Immature natural killer cell (primary cell): ENCODE measurements at regions not wholly inside any gene's neighbourhood (a gene's known extent, or its start where the extent isn't known, plus 50 kb on each side); places are given as distances from the start of the nearest gene placed in this dataset.
"Not testable (repeated sequence)": the region's sequence is repeated elsewhere in the genome, so short reads cannot be mapped to it uniquely, and the experiment has no call there.

Experiments used
- DNase-seq, 3 donors: peaks; one replicate each; pipeline ENCODE4 v3.0.0; 2022; ENCODE audit warnings: mixed read lengths in 1 of 3
- H3K27ac Mint-ChIP-seq, 6 donors: one replicate each; pipeline ENCODE4 v1.8.0; 2020; ENCODE audit warnings: mixed read lengths in 6 of 6, mild to moderate bottlenecking in 5 of 6, inconsistent platforms in 4 of 6, moderate library complexity in 3 of 6
- H3K27me3 Mint-ChIP-seq, 3 donors: one replicate each; pipeline ENCODE4 v1.8.0; 2020 to 2021; ENCODE audit warnings: low read depth in 3 of 3, mild to moderate bottlenecking in 3 of 3, mixed read lengths in 3 of 3, moderate library complexity in 3 of 3, inconsistent platforms in 1 of 3
- H3K36me3 Mint-ChIP-seq, 3 donors: one replicate each; pipeline ENCODE4 v1.8.0; 2020; ENCODE audit warnings: mixed read lengths in 3 of 3, inconsistent platforms in 2 of 3, mild to moderate bottlenecking in 2 of 3
- H3K4me1 Mint-ChIP-seq, 2 donors: one replicate each; pipeline ENCODE4 v1.8.0; 2020; ENCODE audit warnings: inconsistent platforms in 2 of 2, mild to moderate bottlenecking in 2 of 2, mixed read lengths in 2 of 2, moderate library complexity in 1 of 2
- H3K4me3 Mint-ChIP-seq, 5 donors: one replicate each; pipeline ENCODE4 v1.8.0; 2020; ENCODE audit warnings: mild to moderate bottlenecking in 5 of 5, mixed read lengths in 5 of 5, inconsistent platforms in 3 of 5, moderate library complexity in 3 of 5
- H3K9me3 Mint-ChIP-seq, 6 donors: one replicate each; pipeline ENCODE4 v1.8.0; 2020; ENCODE audit warnings: mild to moderate bottlenecking in 6 of 6, mixed read lengths in 6 of 6, inconsistent platforms in 4 of 6, moderate library complexity in 3 of 6

DNA sequence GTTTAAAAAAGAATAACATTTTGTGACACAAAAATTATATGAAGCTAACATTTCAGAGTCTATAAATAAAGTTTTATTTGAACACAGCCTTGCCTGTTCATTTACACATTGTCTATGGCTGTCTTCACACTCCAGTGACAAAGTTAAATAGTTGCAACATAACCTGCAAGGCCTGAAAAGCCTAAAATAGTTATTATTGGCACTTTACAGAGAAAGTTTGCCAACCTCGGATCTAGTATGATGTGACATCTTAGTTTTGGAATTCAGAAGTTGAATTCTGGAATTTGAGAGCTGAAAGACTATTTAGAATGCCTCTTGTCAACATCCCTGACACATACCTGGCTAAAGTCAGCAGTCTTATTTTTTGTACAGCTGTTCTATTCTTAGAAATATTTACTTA, 68.3 kb downstream of the DYRK2 start:
- H3K4me1 Mint-ChIP-seq = no peaks in the 10 kb centered on the region

DNA sequence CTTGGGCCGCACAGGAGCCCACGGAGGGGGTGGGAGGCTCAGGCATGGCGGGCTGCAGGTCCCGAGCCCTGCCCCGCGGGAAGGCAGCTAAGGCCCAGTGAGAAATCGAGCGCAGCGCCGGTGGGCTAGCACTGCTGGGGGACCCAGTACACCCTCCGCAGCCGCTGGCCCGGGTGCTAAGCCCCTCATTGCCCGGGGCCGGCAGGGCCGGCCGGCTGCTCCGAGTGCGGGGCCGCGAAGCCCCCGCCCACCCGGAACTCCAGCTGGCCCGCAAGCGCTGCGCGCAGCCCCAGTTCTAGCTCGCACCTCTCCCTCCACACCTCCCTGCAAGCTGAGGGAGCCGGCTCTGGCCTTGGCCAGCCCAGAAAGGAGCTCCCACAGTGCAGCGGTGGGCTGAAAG, 70.8 kb downstream of the DYRK2 start:
- H3K27ac Mint-ChIP-seq, H3K4me3 Mint-ChIP-seq, H3K36me3 Mint-ChIP-seq, H3K4me1 Mint-ChIP-seq, DNase-seq, H3K27me3 Mint-ChIP-seq, H3K9me3 Mint-ChIP-seq: not testable (repeated sequence)

More for the DNA sequence above, 68.3 kb downstream of the DYRK2 start:
- Mint-ChIP-seq H3K27me3 (peaks cover 0 to 3% (median 3%) of the 10 kb centered on the region in 3 donors), H3K36me3 (peaks cover 0 to 5% (median 4%) of the 10 kb centered on the region in 3 donors), H3K27ac (no peak overlapping the region), H3K4me3 (no peak overlapping the region), H3K9me3 (peaks cover 0 to 2% (median 0%) of the 10 kb centered on the region in 6 donors)
- no peak for DNase-seq

DNA sequence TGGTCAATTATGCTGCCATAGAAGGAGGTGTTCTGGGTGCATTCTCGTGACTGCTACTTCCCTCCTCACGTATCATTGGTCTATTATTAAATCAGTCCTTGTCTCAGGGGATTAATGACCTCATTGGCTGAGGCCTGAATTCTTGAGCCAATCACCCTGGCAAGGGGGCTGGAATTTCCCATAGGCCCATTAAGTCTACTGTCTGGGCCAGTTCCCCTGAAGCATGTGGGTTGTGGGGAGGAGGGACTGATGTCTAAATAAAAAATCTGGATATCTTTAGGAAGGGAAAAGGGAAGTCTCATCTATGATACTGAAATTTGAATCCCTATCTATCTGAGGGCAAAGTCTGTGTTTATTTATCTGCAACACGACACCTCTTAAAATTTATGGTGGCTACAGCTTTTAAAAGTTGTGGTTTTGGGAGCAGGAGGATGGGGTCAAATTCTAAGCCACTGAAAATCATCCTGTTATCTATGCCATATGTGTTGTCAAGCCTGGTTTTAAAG, 71.9 kb downstream of the DYRK2 start:
- H3K9me3 Mint-ChIP-seq = peaks cover 0 to 2% (median 0%) of the 10 kb centered on the region in 6 donors
- DNase-seq = no peak
- no peak overlapping the region for H3K27ac Mint-ChIP-seq
- no peak overlapping the region for H3K4me3 Mint-ChIP-seq
- no peaks in the 10 kb centered on the region for H3K36me3 Mint-ChIP-seq
- peaks cover 2 to 4% (median 3%) of the 10 kb centered on the region in 3 donors for H3K27me3 Mint-ChIP-seq
- H3K4me1 Mint-ChIP-seq = no peaks in the 10 kb centered on the region

DNA sequence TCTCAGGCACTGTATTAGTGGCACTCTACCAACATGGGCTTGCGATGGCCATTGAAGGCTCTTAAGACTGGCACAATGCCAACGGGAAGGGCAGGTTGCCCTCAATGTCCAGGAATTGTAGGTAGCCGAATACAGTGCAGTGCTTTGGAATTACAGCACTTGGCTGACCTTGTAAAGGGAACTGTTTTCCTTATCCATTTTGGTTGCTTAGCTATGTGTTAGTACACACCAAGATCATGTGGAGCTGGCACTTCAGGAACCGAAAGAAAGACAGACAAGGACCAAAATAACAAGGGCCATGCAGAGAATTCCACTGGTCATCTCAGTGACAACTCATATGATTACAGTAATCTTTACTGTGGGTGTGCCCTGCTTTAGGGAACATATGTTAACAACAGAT, 72.7 kb downstream of the DYRK2 start:
- H3K27ac Mint-ChIP-seq = no peak overlapping the region
- no peaks in the 10 kb centered on the region for H3K4me1 Mint-ChIP-seq
- no peaks in the 10 kb centered on the region for H3K36me3 Mint-ChIP-seq
- H3K4me3 Mint-ChIP-seq = no peak overlapping the region
- H3K27me3 Mint-ChIP-seq = peaks cover 2 to 3% (median 3%) of the 10 kb centered on the region in 3 donors
- H3K9me3 Mint-ChIP-seq = peaks cover 0 to 2% (median 0%) of the 10 kb centered on the region in 6 donors
- no peak for DNase-seq

DNA sequence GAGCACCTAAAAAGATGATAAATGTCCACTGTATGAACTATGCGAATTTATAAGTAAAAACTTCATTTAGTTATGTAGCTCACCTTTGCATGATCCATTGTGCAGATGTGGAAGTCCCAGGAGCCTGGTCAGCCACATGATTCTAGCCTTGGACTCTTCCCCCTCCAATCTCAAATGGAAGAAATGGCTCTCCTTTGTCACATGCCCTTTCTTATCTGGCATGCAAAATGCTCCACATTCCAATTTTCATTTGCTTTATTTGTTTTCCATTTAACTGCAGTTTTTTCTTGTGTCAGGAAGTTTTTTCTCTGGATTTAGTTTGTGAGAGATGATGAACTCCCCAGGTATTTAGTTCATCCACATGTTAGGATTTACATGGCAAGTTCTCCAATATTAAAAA, 73.8 kb downstream of the DYRK2 start:
- no peak for DNase-seq
- H3K27ac Mint-ChIP-seq = no peak overlapping the region
- H3K27me3 Mint-ChIP-seq = peaks cover 2 to 3% (median 3%) of the 10 kb centered on the region in 3 donors
- no peak overlapping the region for H3K4me3 Mint-ChIP-seq
- H3K9me3 Mint-ChIP-seq = peaks cover 0 to 2% (median 0%) of the 10 kb centered on the region in 6 donors
- H3K4me1 Mint-ChIP-seq = no peaks in the 10 kb centered on the region
- H3K36me3 Mint-ChIP-seq = no peaks in the 10 kb centered on the region

DNA sequence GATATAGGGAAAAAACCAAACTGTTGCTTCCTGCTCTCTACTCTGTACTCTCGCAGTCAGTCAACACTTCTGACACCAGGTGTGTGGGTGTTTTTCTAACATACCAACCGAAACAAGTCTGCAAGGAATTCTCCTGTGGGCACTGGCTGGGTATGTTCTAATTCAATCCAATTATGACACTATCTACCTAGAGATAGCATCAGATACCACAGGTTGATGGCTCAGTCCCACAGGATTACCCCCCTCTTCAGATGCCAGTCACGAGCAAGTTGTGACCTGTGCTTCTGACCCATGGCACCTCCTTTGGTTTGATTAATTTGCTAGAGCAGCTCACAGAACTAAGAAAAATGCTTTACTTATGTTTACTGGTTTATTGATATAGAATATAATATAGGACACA, 78.3 kb downstream of the DYRK2 start:
- Mint-ChIP-seq H3K27me3 (peaks cover 0 to 3% (median 2%) of the 10 kb centered on the region in 3 donors), H3K4me1 (no peaks in the 10 kb centered on the region), H3K4me3 (no peak overlapping the region), H3K9me3 (no peaks in the 10 kb centered on the region), H3K27ac (no peak overlapping the region), H3K36me3 (no peaks in the 10 kb centered on the region)
- DNase-seq = no peak

DNA sequence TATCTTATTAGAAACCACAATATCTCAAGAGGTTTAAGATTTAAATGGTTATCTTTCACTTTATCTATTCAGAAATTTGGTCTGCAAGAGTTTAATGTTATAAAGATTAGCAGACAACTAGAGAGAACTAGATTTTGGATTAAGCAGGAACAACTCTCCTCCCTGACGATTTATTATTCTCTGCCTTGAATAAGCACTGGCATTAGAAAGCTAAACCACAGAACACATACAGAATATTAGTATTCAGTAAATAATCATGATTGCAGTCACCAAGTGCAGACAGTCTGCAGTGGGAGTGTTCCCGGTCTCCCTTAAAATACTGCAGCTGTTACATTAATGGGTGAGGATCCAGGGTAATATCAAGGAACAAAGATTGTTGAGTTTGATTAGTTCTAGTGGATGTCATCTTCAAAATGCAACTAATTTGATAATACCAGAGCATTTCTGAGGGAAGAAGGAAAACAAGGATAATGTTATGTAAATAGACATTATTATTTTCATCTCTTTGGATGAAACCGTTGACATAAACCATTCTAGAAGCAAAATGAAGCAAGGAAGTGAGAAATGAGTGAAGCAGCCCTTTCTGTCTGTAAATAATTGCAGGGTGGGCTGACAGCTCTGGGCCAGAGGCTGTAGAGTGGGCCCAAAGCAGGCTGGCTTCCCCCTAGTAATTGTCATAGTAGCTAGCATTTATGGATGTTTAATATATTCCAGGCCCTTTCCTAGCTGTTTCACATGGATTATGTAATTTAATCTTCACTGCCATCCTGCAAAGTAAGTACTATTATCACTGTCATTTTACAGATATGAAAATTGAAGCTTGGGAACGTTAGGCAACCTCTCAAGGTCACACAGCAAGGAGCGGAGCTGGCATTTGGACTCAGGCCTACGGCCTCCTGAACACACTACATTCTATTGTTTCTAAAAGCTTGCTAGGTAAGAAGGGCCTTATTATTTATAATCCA, 79.4 kb downstream of the DYRK2 start:
- Mint-ChIP-seq H3K9me3 (no peaks in the 10 kb centered on the region), H3K27me3 (peaks cover 0 to 6% (median 5%) of the 10 kb centered on the region in 3 donors), H3K4me1 (no peaks in the 10 kb centered on the region), H3K4me3 (no peak overlapping the region), H3K27ac (no peak overlapping the region), H3K36me3 (no peaks in the 10 kb centered on the region)
- no peak for DNase-seq

DNA sequence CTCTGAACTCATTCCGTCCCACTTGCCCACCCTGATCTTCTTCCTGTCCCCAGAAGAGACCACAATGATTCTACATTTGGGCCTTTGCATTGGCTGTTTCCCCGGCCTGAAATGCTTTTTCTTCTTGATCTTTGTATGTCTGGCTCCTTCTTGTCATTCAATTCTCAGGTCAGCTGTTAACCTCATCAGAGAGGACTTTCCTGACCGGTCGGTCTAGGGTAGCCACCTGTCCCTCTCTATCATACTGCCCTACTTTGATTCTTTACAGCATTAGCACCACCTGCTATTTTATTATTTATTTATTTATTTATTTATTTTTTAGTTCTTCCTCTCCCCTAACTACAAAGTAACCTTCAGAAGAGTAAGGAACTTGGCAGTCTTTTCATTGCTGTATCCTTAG, 84.3 kb downstream of the DYRK2 start:
- H3K9me3 Mint-ChIP-seq = no peaks in the 10 kb centered on the region
- H3K27ac Mint-ChIP-seq = no peak overlapping the region
- H3K36me3 Mint-ChIP-seq = no peaks in the 10 kb centered on the region
- H3K4me1 Mint-ChIP-seq = no peaks in the 10 kb centered on the region
- no peak overlapping the region for H3K4me3 Mint-ChIP-seq
- peaks cover 3 to 4% (median 4%) of the 10 kb centered on the region in 3 donors for H3K27me3 Mint-ChIP-seq
- DNase-seq = no peak

DNA sequence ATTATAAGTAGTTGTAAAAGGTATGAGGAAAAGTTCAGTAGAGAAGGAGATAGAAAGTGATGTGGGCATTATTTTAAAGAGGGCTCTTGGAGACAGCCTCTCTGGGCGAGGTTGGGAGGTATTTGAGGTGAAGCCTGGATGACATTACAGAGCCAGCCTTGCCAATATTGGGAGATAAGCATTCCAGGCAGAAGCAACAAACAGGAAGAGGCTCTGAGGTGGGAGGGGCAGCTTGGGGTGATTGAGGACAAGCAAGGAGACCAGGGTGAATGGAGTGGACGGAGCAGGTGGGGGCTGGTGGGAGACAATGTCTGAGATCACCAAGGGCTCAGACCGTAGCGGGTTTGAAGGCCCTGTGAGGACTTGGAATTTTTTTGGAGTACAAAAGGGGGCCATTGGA, 87.3 kb downstream of the DYRK2 start:
- H3K4me1 Mint-ChIP-seq = no peaks in the 10 kb centered on the region
- H3K4me3 Mint-ChIP-seq = no peak overlapping the region
- no peak for DNase-seq
- H3K27me3 Mint-ChIP-seq = peaks cover 3 to 5% (median 4%) of the 10 kb centered on the region in 3 donors
- peak overlapping the region in 1 of 6 donors; percentile 42 for H3K27ac Mint-ChIP-seq
- H3K36me3 Mint-ChIP-seq = no peaks in the 10 kb centered on the region
- no peaks in the 10 kb centered on the region for H3K9me3 Mint-ChIP-seq

DNA sequence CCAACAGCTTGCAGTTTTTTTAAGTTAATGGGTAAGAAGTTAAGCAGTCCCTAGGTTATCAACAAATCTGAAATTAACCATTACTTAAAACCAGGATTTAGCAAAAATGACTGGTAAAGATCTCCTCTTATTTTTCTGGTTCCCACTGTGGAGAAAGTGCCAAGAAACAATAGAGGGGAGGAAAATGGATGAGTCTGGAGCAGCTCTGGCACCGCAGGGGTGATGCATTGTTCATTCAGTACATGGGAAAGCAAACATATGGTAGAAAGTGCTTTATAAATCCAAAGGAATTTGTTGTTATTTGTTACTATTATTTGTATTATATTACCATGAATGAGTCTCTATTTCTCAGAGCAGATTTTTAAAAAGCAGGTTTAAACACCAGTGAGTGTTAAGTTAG, 92.2 kb downstream of the DYRK2 start:
- Mint-ChIP-seq H3K9me3 (no peaks in the 10 kb centered on the region), H3K4me3 (no peak overlapping the region), H3K36me3 (peaks cover 0 to 6% (median 0%) of the 10 kb centered on the region in 3 donors), H3K4me1 (no peaks in the 10 kb centered on the region), H3K27ac (no peak overlapping the region), H3K27me3 (peaks cover 2 to 3% (median 3%) of the 10 kb centered on the region in 3 donors)
- DNase-seq = no peak

DNA sequence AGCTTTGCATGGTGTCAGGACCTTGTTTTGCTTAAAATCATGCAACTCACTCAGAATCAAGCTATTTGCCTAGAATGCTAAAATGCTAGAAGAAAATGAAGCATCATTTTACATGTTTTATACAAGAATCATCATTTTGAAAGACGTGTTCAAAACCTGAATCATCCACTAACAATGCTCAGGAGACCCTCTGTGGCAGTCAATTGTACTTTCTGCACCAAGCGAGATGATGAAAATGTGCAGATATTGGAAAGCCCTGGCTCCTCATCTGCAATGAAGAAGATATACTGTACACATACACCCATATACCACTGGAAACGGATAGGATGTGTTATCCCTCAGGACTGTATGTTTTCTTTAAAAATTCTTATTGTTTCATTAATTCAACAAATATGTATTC, 92.7 kb downstream of the DYRK2 start:
- no peak overlapping the region for H3K4me3 Mint-ChIP-seq
- peaks cover 2 to 3% (median 3%) of the 10 kb centered on the region in 3 donors for H3K27me3 Mint-ChIP-seq
- no peak overlapping the region for H3K27ac Mint-ChIP-seq
- no peaks in the 10 kb centered on the region for H3K9me3 Mint-ChIP-seq
- no peak for DNase-seq
- no peaks in the 10 kb centered on the region for H3K4me1 Mint-ChIP-seq
- H3K36me3 Mint-ChIP-seq = peaks cover 0 to 10% (median 0%) of the 10 kb centered on the region in 3 donors

DNA sequence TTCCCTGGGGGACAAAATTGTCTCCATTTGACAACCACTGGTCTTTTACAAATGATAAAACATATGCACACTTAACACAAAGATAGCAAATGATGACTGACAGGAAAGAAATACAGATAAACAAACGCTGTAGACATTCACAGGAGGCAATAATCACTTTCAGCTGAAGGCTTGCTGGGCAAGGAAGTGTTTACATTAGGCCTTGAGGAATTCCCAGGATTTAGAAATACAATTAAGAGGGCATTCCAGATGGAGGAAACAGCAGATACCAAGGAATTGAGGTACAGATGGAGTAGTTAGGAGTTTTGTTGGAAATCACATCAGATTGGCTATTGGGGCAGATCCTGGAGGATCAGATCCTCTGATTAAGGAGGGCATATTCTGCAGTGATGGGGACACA, 93.9 kb downstream of the DYRK2 start:
- Mint-ChIP-seq H3K27me3 (peaks cover 0 to 4% (median 3%) of the 10 kb centered on the region in 3 donors), H3K27ac (no peak overlapping the region), H3K4me3 (no peak overlapping the region), H3K9me3 (no peaks in the 10 kb centered on the region), H3K36me3 (peaks cover 0 to 10% (median 0%) of the 10 kb centered on the region in 3 donors), H3K4me1 (no peaks in the 10 kb centered on the region)
- DNase-seq = no peak

DNA sequence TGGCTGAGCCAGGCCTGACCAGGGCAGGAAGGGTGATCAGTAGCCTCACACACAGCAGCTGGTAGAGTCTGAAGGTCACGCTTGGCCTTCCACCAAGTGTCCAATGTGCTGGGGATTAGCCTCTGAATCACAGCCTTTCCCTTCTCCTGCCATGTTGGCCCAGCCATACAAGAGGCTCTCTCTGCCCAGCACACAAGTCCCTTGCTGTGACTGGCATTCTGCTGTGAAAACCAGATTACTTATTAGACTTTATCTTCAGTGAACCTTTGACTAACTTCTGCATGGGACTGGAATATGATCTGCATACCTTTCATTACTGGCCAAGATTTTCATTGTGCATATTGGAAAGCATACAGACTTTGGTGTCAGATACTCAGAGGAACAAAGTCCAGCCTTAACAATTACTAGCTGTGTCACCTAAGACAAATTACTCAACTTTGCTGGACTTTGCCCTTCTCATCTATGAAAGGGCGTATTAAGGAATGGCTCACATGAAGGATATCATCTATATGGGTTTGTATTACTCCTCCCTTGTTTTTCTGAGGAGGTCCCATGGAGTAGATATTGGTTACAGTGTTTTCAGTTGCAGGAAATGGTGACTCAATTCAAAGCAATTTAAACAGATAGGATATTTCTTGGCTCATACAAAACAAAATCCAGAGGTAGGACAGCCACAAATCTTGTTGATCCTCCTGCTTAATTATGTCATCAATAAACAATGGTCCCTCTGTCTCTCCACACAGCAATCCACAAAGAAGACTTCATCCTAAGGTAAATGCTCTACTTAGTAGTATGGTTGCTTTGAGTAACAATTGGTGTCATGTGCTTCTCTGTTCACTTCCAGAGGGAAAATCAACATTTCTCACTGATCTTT, 99.6 kb downstream of the DYRK2 start:
- Mint-ChIP-seq H3K27me3 (peaks cover 0 to 2% (median 1%) of the 10 kb centered on the region in 3 donors), H3K9me3 (no peaks in the 10 kb centered on the region), H3K4me3 (no peak overlapping the region), H3K4me1 (no peaks in the 10 kb centered on the region), H3K36me3 (peaks cover 0 to 4% (median 0%) of the 10 kb centered on the region in 3 donors), H3K27ac (no peak overlapping the region)
- DNase-seq = no peak

DNA sequence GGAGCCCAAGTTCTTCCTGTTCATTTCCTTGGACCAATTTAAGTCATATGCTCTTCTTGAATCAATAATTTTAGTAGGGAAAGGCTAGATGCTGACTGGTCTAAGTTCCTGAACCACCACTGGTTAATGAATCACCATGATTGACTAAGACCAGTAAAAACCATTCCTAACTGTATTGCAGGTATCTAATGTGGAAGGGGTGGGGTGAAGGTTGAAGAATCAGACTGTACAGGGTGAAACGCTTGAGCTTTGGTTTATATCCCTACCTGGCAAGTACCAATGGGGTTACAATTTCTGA, 100.1 kb downstream of the DYRK2 start:
- H3K9me3 Mint-ChIP-seq = no peaks in the 10 kb centered on the region
- no peak for DNase-seq
- H3K4me3 Mint-ChIP-seq = no peak overlapping the region
- H3K27me3 Mint-ChIP-seq = peaks cover 0 to 2% (median 1%) of the 10 kb centered on the region in 3 donors
- H3K4me1 Mint-ChIP-seq = no peaks in the 10 kb centered on the region
- H3K27ac Mint-ChIP-seq = no peak overlapping the region
- H3K36me3 Mint-ChIP-seq = peaks cover 0 to 4% (median 0%) of the 10 kb centered on the region in 3 donors
